Colonic mucosa (tissue), 4 donors: ENCODE measurements at regions not wholly inside any gene's neighbourhood (a gene's known extent, or its start where the extent isn't known, plus 50 kb on each side); places are given as distances from the start of the nearest gene placed in this dataset.
A peak's percentile ranks its signal among the peaks of the same experiment; 100 is the strongest.

ENCODE experiments used
- DNase-seq: peaks from one replicate; pipeline ENCODE4 v3.0.0-alpha.2; 2020
- H3K27ac ChIP-seq: fragments of 200-600 bp; one replicate; pipeline ENCODE4 v1.8.0; 2021
- H3K27me3 ChIP-seq: fragments of 200-600 bp; one replicate; pipeline ENCODE4 v1.8.0; 2021
- H3K36me3 ChIP-seq: fragments of 200-600 bp; one replicate; pipeline ENCODE4 v1.8.0; 2021
- H3K4me1 ChIP-seq: fragments of 200-600 bp; one replicate; pipeline ENCODE4 v1.8.0; 2021; ENCODE audit warnings: mild to moderate bottlenecking
- H3K4me3 ChIP-seq: fragments of 200-600 bp; one replicate; pipeline ENCODE4 v1.8.0; 2021
- H3K9ac ChIP-seq, 2 donors: one replicate each; pipeline ENCODE4 v1.7.0; 2013; ENCODE audit warnings: control low read depth in 2 of 2, low read depth in 2 of 2, low read length in 2 of 2
- H3K9me3 ChIP-seq: fragments of 200-600 bp; one replicate; pipeline ENCODE4 v1.8.0; 2021
- intact Hi-C: fragments of 100-400 bp; cut with DNase I; formaldehyde crosslinking; loops from one replicate; pipeline ENCODE4 v1.14.1; 2022
- TF ChIP-seq, protein P1 (sequence below): fragments of 200-600 bp; IDR thresholded peaks from one replicate; pipeline ENCODE4 v1.8.0; 2022; ENCODE audit warnings: antibody characterized with exemption, mild to moderate bottlenecking
- donor health status: healthy.
- donor health status: DM: no; HTN: no; CAD: no.
- donor health status: DM: no; HTN: no; CAD: no.

- Histone ChIP-seq H3K27ac (no peak overlapping the region), H3K4me3 (no peak overlapping the region), H3K36me3 (no peaks in the 10 kb centered on the region), H3K4me1 (no peaks in the 10 kb centered on the region), H3K9me3 (no peaks in the 10 kb centered on the region), H3K27me3 (no peaks in the 10 kb centered on the region), H3K9ac (no peak overlapping the region)
- DNase-seq = no peak
- TF ChIP-seq, protein P1, sequence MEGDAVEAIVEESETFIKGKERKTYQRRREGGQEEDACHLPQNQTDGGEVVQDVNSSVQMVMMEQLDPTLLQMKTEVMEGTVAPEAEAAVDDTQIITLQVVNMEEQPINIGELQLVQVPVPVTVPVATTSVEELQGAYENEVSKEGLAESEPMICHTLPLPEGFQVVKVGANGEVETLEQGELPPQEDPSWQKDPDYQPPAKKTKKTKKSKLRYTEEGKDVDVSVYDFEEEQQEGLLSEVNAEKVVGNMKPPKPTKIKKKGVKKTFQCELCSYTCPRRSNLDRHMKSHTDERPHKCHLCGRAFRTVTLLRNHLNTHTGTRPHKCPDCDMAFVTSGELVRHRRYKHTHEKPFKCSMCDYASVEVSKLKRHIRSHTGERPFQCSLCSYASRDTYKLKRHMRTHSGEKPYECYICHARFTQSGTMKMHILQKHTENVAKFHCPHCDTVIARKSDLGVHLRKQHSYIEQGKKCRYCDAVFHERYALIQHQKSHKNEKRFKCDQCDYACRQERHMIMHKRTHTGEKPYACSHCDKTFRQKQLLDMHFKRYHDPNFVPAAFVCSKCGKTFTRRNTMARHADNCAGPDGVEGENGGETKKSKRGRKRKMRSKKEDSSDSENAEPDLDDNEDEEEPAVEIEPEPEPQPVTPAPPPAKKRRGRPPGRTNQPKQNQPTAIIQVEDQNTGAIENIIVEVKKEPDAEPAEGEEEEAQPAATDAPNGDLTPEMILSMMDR = no peak
- intact Hi-C loops = no loop called here
Observed at GRCh38 chr2:51810197-51810596, 778.3 kb upstream of the NRXN1 start.

DNA sequence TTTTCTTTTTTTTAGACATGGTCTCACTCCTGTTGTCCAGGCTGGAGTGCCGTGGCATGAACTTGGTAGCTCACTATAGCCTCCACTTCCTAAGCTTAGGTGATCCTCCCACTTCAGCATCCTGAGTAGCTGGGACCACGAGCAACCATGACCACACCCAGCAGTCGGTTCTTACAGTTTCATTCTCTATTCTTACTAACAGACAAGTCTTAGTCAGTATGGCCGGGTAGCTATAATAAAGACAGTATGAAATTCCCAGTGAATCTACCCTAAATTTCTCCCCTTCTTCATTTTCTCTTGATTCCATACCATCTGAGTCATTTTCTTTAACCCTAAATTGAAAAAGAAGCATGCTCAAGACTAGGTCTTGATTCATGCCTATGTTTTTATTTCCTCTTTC lies 775.3 kb upstream of the NRXN1 start:
- H3K9me3 ChIP-seq = no peaks in the 10 kb centered on the region
- no peaks in the 10 kb centered on the region for H3K36me3 ChIP-seq
- no peak overlapping the region for H3K27ac ChIP-seq
- H3K9ac ChIP-seq = no peak overlapping the region
- no peak overlapping the region for H3K4me3 ChIP-seq
- H3K27me3 ChIP-seq = no peaks in the 10 kb centered on the region
- TF ChIP-seq, protein P1 = no peak
- DNase-seq = no peak
- no peaks in the 10 kb centered on the region for H3K4me1 ChIP-seq
- intact Hi-C loops = no loop called here

GRCh38 chr2:51795248-51795888 lies 763.4 kb upstream of the NRXN1 start:
- Histone ChIP-seq H3K27me3 (no peaks in the 10 kb centered on the region), H3K9ac (no peak overlapping the region), H3K4me1 (no peaks in the 10 kb centered on the region), H3K27ac (no peak overlapping the region), H3K36me3 (no peaks in the 10 kb centered on the region), H3K4me3 (no peak overlapping the region), H3K9me3 (no peaks in the 10 kb centered on the region)
- TF ChIP-seq, protein P1 = peak; percentile 28
- intact Hi-C loops = no loop called here
- DNase-seq = peak; percentile 45

DNA sequence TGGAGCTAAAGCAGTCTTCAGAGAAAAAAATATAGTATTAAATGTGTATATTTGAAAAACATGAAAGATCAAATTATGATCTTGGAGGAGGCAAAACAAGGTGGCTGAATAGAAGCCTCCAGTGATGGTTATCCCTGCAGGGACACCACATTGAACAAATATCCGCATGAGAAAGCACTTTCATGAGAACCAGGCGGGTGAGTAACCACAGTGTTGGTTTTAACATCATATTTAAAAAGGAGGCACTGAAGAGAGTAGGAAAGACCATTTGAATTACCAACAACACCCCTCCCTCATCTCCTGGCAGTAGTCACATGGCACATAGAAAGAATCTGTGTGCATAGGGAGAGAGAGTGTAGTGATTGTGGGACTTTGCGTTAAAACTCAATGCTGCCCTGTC lies 759.6 kb upstream of the NRXN1 start:
- no peaks in the 10 kb centered on the region for H3K4me1 ChIP-seq
- no peaks in the 10 kb centered on the region for H3K27me3 ChIP-seq
- no peaks in the 10 kb centered on the region for H3K9me3 ChIP-seq
- intact Hi-C loops = no loop called here
- H3K36me3 ChIP-seq = no peaks in the 10 kb centered on the region
- DNase-seq = no peak
- H3K9ac ChIP-seq = no peak overlapping the region
- no peak overlapping the region for H3K4me3 ChIP-seq
- TF ChIP-seq, protein P1 = no peak
- H3K27ac ChIP-seq = no peak overlapping the region

DNA sequence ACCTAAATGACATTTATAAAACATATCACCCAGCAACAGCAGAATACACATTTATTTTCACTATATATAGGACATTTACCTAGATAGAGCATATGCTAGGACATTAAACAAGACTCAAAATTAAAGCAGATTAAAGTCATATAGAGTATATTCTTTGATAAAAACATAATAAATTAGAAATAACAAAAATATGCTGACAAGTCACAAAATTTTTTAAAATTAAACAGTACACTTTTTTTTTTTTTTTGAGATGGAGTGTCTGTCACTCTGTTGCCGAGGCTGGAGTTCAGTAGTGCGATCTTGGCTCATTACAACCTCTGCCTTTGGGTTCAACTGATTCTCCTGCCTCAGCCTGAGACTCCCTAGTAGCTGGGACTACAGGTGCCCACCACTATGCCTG lies 758.9 kb upstream of the NRXN1 start:
- H3K27ac ChIP-seq = no peak overlapping the region
- TF ChIP-seq, protein P1 = no peak
- DNase-seq = no peak
- H3K27me3 ChIP-seq = no peaks in the 10 kb centered on the region
- no peak overlapping the region for H3K4me3 ChIP-seq
- no peaks in the 10 kb centered on the region for H3K4me1 ChIP-seq
- no peak overlapping the region for H3K9ac ChIP-seq
- H3K9me3 ChIP-seq = no peaks in the 10 kb centered on the region
- H3K36me3 ChIP-seq = no peaks in the 10 kb centered on the region
- intact Hi-C loops = no loop called here
